ENCODE measurements at regions not wholly inside any gene's neighbourhood (a gene's known extent, or its start where the extent isn't known, plus 50 kb on each side); places are given as distances from the start of the nearest gene placed in this dataset.
A peak's percentile ranks its signal among the peaks of the same experiment; 100 is the strongest.

DNA sequence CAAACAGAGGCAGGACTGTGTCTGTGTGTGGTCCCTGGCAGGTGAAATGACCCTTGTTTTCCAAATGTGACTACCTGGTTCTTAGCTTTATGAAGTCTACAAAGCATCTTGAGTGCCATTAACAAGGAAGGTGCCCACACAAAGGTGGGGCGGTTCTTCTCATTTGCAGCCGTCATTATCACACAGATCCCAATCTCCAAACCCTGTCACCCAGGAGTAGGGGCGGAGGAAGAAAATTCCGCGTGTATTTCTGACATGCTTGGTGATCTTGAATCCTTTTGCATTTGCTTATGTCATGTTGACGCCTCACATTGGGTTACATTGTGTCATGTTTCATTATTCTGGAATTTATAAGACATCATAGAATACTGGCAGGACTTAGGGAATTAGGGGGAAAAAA is 277.3 kb downstream of the VRK1 start:
- no peak overlapping the region for H3K4me3 ChIP-seq (replicated peaks in 1 of 3)
- H3K9me3 ChIP-seq, result no peaks in the 10 kb centered on the region
- WGBS, 2 donors, result 74 to 77% methylated on average over 6 of the region's 6 CpGs
- intact Hi-C loops (cut with DNase I), result no loop called here
- no peak for TF ChIP-seq POLR2A (IDR thresholded peaks at IDR 0.05)
- TF ChIP-seq, protein P1, sequence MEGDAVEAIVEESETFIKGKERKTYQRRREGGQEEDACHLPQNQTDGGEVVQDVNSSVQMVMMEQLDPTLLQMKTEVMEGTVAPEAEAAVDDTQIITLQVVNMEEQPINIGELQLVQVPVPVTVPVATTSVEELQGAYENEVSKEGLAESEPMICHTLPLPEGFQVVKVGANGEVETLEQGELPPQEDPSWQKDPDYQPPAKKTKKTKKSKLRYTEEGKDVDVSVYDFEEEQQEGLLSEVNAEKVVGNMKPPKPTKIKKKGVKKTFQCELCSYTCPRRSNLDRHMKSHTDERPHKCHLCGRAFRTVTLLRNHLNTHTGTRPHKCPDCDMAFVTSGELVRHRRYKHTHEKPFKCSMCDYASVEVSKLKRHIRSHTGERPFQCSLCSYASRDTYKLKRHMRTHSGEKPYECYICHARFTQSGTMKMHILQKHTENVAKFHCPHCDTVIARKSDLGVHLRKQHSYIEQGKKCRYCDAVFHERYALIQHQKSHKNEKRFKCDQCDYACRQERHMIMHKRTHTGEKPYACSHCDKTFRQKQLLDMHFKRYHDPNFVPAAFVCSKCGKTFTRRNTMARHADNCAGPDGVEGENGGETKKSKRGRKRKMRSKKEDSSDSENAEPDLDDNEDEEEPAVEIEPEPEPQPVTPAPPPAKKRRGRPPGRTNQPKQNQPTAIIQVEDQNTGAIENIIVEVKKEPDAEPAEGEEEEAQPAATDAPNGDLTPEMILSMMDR (IDR thresholded peaks at IDR 0.05), result no peak
- H3K36me3 ChIP-seq, result no peaks in the 10 kb centered on the region
- DNase-seq, result no peak
- no peak overlapping the region for H3K27ac ChIP-seq
- H3K27me3 ChIP-seq, result no peaks in the 10 kb centered on the region
- H3K4me1 ChIP-seq, result peaks cover 0 to 7% of the 10 kb centered on the region in 2 donors

DNA sequence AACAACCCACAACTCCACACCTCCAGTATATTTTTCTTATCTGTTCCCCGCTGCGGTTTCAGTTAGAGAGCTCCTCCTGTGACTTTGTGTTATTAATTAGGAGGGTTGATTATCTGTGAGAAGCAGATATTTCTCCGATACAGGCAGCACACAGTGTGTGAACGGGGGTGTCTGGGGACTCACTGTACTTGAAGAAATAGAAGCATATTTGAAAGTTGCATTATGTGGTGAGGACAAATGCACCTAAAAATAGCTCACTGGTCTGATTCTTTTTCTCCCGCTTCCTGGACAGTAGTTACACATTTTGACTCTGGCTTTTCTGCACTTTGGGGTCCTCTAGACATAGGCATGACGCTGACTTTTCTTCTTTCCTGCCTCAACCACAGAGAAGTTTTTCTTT is 277.7 kb downstream of the VRK1 start:
- DNase-seq, result no peak
- peaks cover 0 to 7% of the 10 kb centered on the region in 2 donors for H3K4me1 ChIP-seq
- WGBS, 2 donors, result 63 to 71% methylated on average over 6 of the region's 6 CpGs
- H3K36me3 ChIP-seq, result no peaks in the 10 kb centered on the region
- no peak overlapping the region for H3K4me3 ChIP-seq (replicated peaks in 1 of 3)
- TF ChIP-seq, protein P1 (IDR thresholded peaks at IDR 0.05), result no peak
- no peak for TF ChIP-seq POLR2A (IDR thresholded peaks at IDR 0.05)
- H3K27me3 ChIP-seq, result no peaks in the 10 kb centered on the region
- H3K9me3 ChIP-seq, result no peaks in the 10 kb centered on the region
- H3K27ac ChIP-seq, result no peak overlapping the region
- intact Hi-C loops (cut with DNase I), result no loop called here

DNA sequence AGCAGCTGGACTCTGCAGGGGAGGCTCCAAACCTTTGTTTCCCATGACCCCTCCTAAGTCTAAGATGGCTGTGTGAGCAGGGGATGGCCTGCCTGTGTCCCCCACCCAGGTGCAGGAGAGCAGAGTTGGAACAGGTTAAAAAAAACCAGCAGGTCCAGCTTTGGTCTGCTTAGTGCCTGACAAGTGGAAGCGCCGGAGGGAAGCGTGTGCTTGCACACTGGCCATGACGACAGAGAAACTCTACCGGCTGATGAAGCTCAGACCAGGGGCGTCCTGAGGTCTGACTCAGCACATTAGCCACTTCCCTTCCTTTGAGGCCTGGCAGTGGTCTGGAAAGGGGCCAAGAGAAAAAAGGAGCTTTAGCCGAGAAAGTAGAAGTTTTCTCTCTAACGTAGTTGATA is 280.1 kb downstream of the VRK1 start:
- peaks cover 0 to 7% of the 10 kb centered on the region in 2 donors for H3K4me1 ChIP-seq
- DNase-seq, result peak; percentile 55 to 57
- H3K9me3 ChIP-seq, result no peaks in the 10 kb centered on the region
- no peak overlapping the region for H3K27ac ChIP-seq
- no peak for TF ChIP-seq POLR2A (IDR thresholded peaks at IDR 0.05)
- TF ChIP-seq, protein P1 (IDR thresholded peaks at IDR 0.05), result no peak
- no peaks in the 10 kb centered on the region for H3K36me3 ChIP-seq
- intact Hi-C loops (cut with DNase I), result no loop called here
- H3K27me3 ChIP-seq, result no peaks in the 10 kb centered on the region
- WGBS, 2 donors, result 2 to 9% methylated on average over 8 of the region's 8 CpGs
- H3K4me3 ChIP-seq (replicated peaks in 1 of 3), result no peak overlapping the region

DNA sequence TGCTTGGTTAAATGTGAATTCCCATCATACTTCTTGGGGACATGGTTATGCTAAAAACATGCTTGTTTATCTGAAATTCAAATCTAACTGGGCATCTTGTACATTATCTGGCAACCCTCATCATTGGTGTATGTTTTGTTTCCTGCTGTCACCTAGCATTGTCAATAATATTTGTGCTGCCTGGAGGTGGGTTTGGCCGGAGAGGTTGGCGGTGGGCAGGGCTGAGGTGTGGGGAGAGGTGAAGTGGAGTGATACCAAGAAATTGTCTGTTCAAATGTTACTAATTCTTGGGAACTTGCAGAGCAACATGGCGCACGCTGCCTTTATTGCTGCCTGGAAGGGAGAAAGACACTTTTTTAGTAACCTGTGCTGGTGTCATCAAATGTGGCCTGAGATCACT is 280.5 kb downstream of the VRK1 start:
- intact Hi-C loops (cut with DNase I), result no loop called here
- Histone ChIP-seq H3K27ac (no peak overlapping the region), H3K9me3 (no peaks in the 10 kb centered on the region), H3K4me3 (replicated peaks in 1 of 3) (no peak overlapping the region), H3K4me1 (peaks cover 0 to 7% of the 10 kb centered on the region in 2 donors), H3K36me3 (no peaks in the 10 kb centered on the region), H3K27me3 (no peaks in the 10 kb centered on the region)
- WGBS, 2 donors, result 87 to 90% methylated on average over 4 of the region's 4 CpGs
- DNase-seq, result no peak
- no peak for TF ChIP-seq POLR2A (IDR thresholded peaks at IDR 0.05)
- TF ChIP-seq, protein P1 (IDR thresholded peaks at IDR 0.05), result no peak

DNA sequence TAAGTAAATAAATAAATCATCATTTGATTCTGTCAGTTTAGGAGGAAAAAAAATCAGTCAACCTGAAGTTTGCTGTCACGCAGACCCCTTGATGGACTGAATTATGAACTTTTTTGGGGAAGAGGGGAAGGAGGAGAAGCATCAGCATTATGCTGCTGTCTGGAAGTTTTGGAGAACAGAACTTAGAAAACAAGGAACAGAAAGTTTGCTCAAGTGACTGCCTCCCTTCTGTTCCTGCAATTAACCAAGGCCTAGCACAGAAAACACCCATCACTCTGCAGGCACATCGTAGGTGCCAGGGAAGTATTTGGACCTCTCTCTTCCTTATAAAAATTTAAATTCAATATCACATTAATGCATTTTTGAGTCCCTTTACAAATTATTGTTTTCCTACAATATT is 283.8 kb downstream of the VRK1 start:
- H3K36me3 ChIP-seq, result no peaks in the 10 kb centered on the region
- no peak overlapping the region for H3K4me3 ChIP-seq (replicated peaks in 1 of 3)
- peaks cover 0 to 7% of the 10 kb centered on the region in 2 donors for H3K4me1 ChIP-seq
- no peaks in the 10 kb centered on the region for H3K27me3 ChIP-seq
- TF ChIP-seq, protein P1 (IDR thresholded peaks at IDR 0.05), result no peak
- no peak for DNase-seq
- 90 to 92% methylated on average over 2 of the region's 2 CpGs for WGBS, 2 donors
- intact Hi-C loops (cut with DNase I), result no loop called here
- H3K27ac ChIP-seq, result no peak overlapping the region
- H3K9me3 ChIP-seq, result no peaks in the 10 kb centered on the region
